ENCODE measurements at regions not wholly inside any gene's neighbourhood (a gene's known extent, or its start where the extent isn't known, plus 50 kb on each side); places are given as distances from the start of the nearest gene placed in this dataset.
A peak's percentile ranks its signal among the peaks of the same experiment; 100 is the strongest.

- WGBS, result 47% methylated on average over 3 of the region's 5 CpGs
- H3K36me3 ChIP-seq (ENCODE audit: control insufficient read depth in 1 of 2, insufficient read depth in 2 of 2, low read depth in 1 of 2, low read length in 2 of 2), result peaks cover 0 to 4% of the 10 kb centered on the region in 2 experiments
Observed at GRCh38 chr12:42742716-42743115, 153.2 kb upstream of the PRICKLE1 start.

GRCh38 chr12:42741771-42742510 lies 152.4 kb upstream of the PRICKLE1 start:
- H3K79me1 ChIP-seq (replicated peaks; ENCODE audit: low read length, poor library complexity, severe bottlenecking), result no peaks in the 10 kb centered on the region
- DNase-seq, result peak; percentile 80
- WGBS, result 11% methylated on average over 6 of the region's 7 CpGs

More at GRCh38 chr12:42742716-42743115, 153.2 kb upstream of the PRICKLE1 start:
- Histone ChIP-seq H2BK5ac (ENCODE audit: low read depth, low read length, poor library complexity, severe bottlenecking) (no peak overlapping the region), H2AK5ac (ENCODE audit: low read length, severe bottlenecking) (peak overlapping the region; percentile 64), H3K14ac (ENCODE audit: low read length in 2 of 2) (no peak overlapping the region), H3K27ac (ENCODE audit: low read length, poor library complexity, severe bottlenecking) (peak overlapping the region; percentile 11), H2BK12ac (ENCODE audit: low read length in 2 of 2) (peak overlapping the region; percentile 18 to 51), H3K9me3 (ENCODE audit: control insufficient read depth, low read length) (peaks cover 13% of the 10 kb centered on the region), H3K4me2 (ENCODE audit: low read length, poor library complexity, severe bottlenecking) (peak overlapping the region; percentile 43), H2BK120ac (ENCODE audit: low read depth, low read length) (no peak overlapping the region), H4K91ac (ENCODE audit: low read length) (no peak overlapping the region), H3K79me1 (replicated peaks; ENCODE audit: low read length, poor library complexity, severe bottlenecking) (no peaks in the 10 kb centered on the region), H2AFZ (ENCODE audit: low read depth, low read length) (no peak overlapping the region), H3K27me3 (ENCODE audit: control insufficient read depth in 1 of 2, insufficient read depth in 1 of 2, low read length in 2 of 2) (no peaks in the 10 kb centered on the region), H3K23ac (ENCODE audit: low read length in 2 of 2) (no peak overlapping the region), H3K4me3 (ENCODE audit: insufficient read depth in 1 of 2, low read depth in 1 of 2, low read length in 2 of 2) (peak overlapping the region in 1 of 2 experiments; percentile 26), H3K18ac (ENCODE audit: low read depth in 1 of 2, low read length in 2 of 2) (peak overlapping the region in 1 of 2 experiments; percentile 5), H3K9ac (ENCODE audit: low read length) (peak overlapping the region; percentile 20), H3K4ac (ENCODE audit: low read depth in 1 of 2, low read length in 2 of 2) (no peak overlapping the region), H2BK15ac (ENCODE audit: low read depth, poor library complexity, severe bottlenecking) (peak overlapping the region; percentile 71), H3K4me1 (ENCODE audit: control insufficient read depth, insufficient read depth, low read depth, low read length) (peaks cover 2% of the 10 kb centered on the region), H4K8ac (ENCODE audit: low read length) (no peak overlapping the region)
- peak; percentile 14 for DNase-seq

DNA sequence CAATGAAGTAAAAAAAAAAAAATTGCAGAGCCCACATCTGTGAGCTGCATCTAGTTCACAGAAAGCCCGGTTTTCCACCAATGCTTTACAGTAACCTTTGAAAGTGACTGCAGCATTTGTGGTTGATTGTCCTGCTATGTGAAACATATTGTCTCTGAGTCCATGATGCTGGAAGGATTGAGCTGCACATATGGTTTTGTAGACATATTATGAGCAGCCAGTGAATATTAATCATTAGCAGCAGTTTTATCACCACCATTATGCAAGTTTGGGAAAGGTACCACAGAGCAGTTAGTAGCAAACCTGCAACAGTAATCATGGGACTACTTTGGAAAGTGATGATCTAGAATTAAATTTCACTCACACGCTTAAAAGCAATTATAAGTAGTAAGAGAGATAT lies 151.5 kb upstream of the PRICKLE1 start:
- no peak for DNase-seq
- H4K8ac ChIP-seq (ENCODE audit: low read length), result no peak overlapping the region
- H2BK120ac ChIP-seq (ENCODE audit: low read depth, low read length), result no peak overlapping the region
- H3K4me1 ChIP-seq (ENCODE audit: control insufficient read depth, insufficient read depth, low read depth, low read length), result peaks cover 2% of the 10 kb centered on the region
- no peak overlapping the region for H2AK5ac ChIP-seq (ENCODE audit: low read length, severe bottlenecking)
- no peaks in the 10 kb centered on the region for H3K27me3 ChIP-seq (ENCODE audit: control insufficient read depth in 1 of 2, insufficient read depth in 1 of 2, low read length in 2 of 2)
- H3K14ac ChIP-seq (ENCODE audit: low read length in 2 of 2), result no peak overlapping the region
- H2BK5ac ChIP-seq (ENCODE audit: low read depth, low read length, poor library complexity, severe bottlenecking), result no peak overlapping the region
- H3K9ac ChIP-seq (ENCODE audit: low read length), result no peak overlapping the region
- H3K4ac ChIP-seq (ENCODE audit: low read depth in 1 of 2, low read length in 2 of 2), result no peak overlapping the region
- no peak overlapping the region for H2AFZ ChIP-seq (ENCODE audit: low read depth, low read length)
- H3K4me2 ChIP-seq (ENCODE audit: low read length, poor library complexity, severe bottlenecking), result no peak overlapping the region
- no peaks in the 10 kb centered on the region for H3K79me1 ChIP-seq (replicated peaks; ENCODE audit: low read length, poor library complexity, severe bottlenecking)
- H4K91ac ChIP-seq (ENCODE audit: low read length), result no peak overlapping the region
- WGBS, result 100% methylated on average over 2 of the region's 2 CpGs
- H3K36me3 ChIP-seq (ENCODE audit: control insufficient read depth in 1 of 2, insufficient read depth in 2 of 2, low read depth in 1 of 2, low read length in 2 of 2), result no peaks in the 10 kb centered on the region
- H3K23ac ChIP-seq (ENCODE audit: low read length in 2 of 2), result no peak overlapping the region
- no peak overlapping the region for H3K4me3 ChIP-seq (ENCODE audit: insufficient read depth in 1 of 2, low read depth in 1 of 2, low read length in 2 of 2)
- H3K27ac ChIP-seq (ENCODE audit: low read length, poor library complexity, severe bottlenecking), result no peak overlapping the region
- H3K9me3 ChIP-seq (ENCODE audit: control insufficient read depth, low read length), result peaks cover 6% of the 10 kb centered on the region
- H2BK15ac ChIP-seq (ENCODE audit: low read depth, poor library complexity, severe bottlenecking), result no peak overlapping the region
- no peak overlapping the region for H2BK12ac ChIP-seq (ENCODE audit: low read length in 2 of 2)
- no peak overlapping the region for H3K18ac ChIP-seq (ENCODE audit: low read depth in 1 of 2, low read length in 2 of 2)

More at GRCh38 chr12:42741771-42742510, 152.4 kb upstream of the PRICKLE1 start:
- no peak overlapping the region for H3K23ac ChIP-seq (ENCODE audit: low read length in 2 of 2)
- no peak overlapping the region for H4K91ac ChIP-seq (ENCODE audit: low read length)
- H2BK5ac ChIP-seq (ENCODE audit: low read depth, low read length, poor library complexity, severe bottlenecking), result no peak overlapping the region
- peak overlapping the region; percentile 27 for H3K27ac ChIP-seq (ENCODE audit: low read length, poor library complexity, severe bottlenecking)
- peaks cover 2% of the 10 kb centered on the region for H3K4me1 ChIP-seq (ENCODE audit: control insufficient read depth, insufficient read depth, low read depth, low read length)
- H3K4me2 ChIP-seq (ENCODE audit: low read length, poor library complexity, severe bottlenecking), result no peak overlapping the region
- H3K18ac ChIP-seq (ENCODE audit: low read depth in 1 of 2, low read length in 2 of 2), result no peak overlapping the region
- H2AK5ac ChIP-seq (ENCODE audit: low read length, severe bottlenecking), result no peak overlapping the region
- no peak overlapping the region for H4K8ac ChIP-seq (ENCODE audit: low read length)
- no peak overlapping the region for H2BK120ac ChIP-seq (ENCODE audit: low read depth, low read length)
- no peak overlapping the region for H3K4ac ChIP-seq (ENCODE audit: low read depth in 1 of 2, low read length in 2 of 2)
- peaks cover 13% of the 10 kb centered on the region for H3K9me3 ChIP-seq (ENCODE audit: control insufficient read depth, low read length)
- no peak overlapping the region for H2BK12ac ChIP-seq (ENCODE audit: low read length in 2 of 2)
- no peak overlapping the region for H3K14ac ChIP-seq (ENCODE audit: low read length in 2 of 2)
- H3K36me3 ChIP-seq (ENCODE audit: control insufficient read depth in 1 of 2, insufficient read depth in 2 of 2, low read depth in 1 of 2, low read length in 2 of 2), result peaks cover 0 to 4% of the 10 kb centered on the region in 2 experiments
- H2BK15ac ChIP-seq (ENCODE audit: low read depth, poor library complexity, severe bottlenecking), result no peak overlapping the region
- peak overlapping the region; percentile 20 for H3K9ac ChIP-seq (ENCODE audit: low read length)
- H2AFZ ChIP-seq (ENCODE audit: low read depth, low read length), result no peak overlapping the region
- H3K27me3 ChIP-seq (ENCODE audit: control insufficient read depth in 1 of 2, insufficient read depth in 1 of 2, low read length in 2 of 2), result no peaks in the 10 kb centered on the region
- H3K4me3 ChIP-seq (ENCODE audit: insufficient read depth in 1 of 2, low read depth in 1 of 2, low read length in 2 of 2), result peak overlapping the region in 1 of 2 experiments; percentile 26

GRCh38 chr12:42737398-42737797 lies 147.9 kb upstream of the PRICKLE1 start:
- Histone ChIP-seq H3K9ac (ENCODE audit: low read length) (no peak overlapping the region), H3K14ac (ENCODE audit: low read length in 2 of 2) (no peak overlapping the region), H2BK12ac (ENCODE audit: low read length in 2 of 2) (no peak overlapping the region), H2AFZ (ENCODE audit: low read depth, low read length) (no peak overlapping the region), H3K36me3 (ENCODE audit: control insufficient read depth in 1 of 2, insufficient read depth in 2 of 2, low read depth in 1 of 2, low read length in 2 of 2) (no peaks in the 10 kb centered on the region), H3K4ac (ENCODE audit: low read depth in 1 of 2, low read length in 2 of 2) (no peak overlapping the region), H4K91ac (ENCODE audit: low read length) (no peak overlapping the region), H4K8ac (ENCODE audit: low read length) (no peak overlapping the region), H3K27me3 (ENCODE audit: control insufficient read depth in 1 of 2, insufficient read depth in 1 of 2, low read length in 2 of 2) (no peaks in the 10 kb centered on the region), H2BK15ac (ENCODE audit: low read depth, poor library complexity, severe bottlenecking) (no peak overlapping the region), H3K79me1 (replicated peaks; ENCODE audit: low read length, poor library complexity, severe bottlenecking) (no peaks in the 10 kb centered on the region), H3K4me3 (ENCODE audit: insufficient read depth in 1 of 2, low read depth in 1 of 2, low read length in 2 of 2) (no peak overlapping the region), H2BK120ac (ENCODE audit: low read depth, low read length) (no peak overlapping the region), H2BK5ac (ENCODE audit: low read depth, low read length, poor library complexity, severe bottlenecking) (no peak overlapping the region), H3K4me1 (ENCODE audit: control insufficient read depth, insufficient read depth, low read depth, low read length) (no peaks in the 10 kb centered on the region), H3K9me3 (ENCODE audit: control insufficient read depth, low read length) (no peaks in the 10 kb centered on the region), H3K4me2 (ENCODE audit: low read length, poor library complexity, severe bottlenecking) (no peak overlapping the region), H3K23ac (ENCODE audit: low read length in 2 of 2) (no peak overlapping the region), H3K27ac (ENCODE audit: low read length, poor library complexity, severe bottlenecking) (no peak overlapping the region), H3K18ac (ENCODE audit: low read depth in 1 of 2, low read length in 2 of 2) (no peak overlapping the region), H2AK5ac (ENCODE audit: low read length, severe bottlenecking) (no peak overlapping the region)
- 96% methylated on average over 2 of the region's 3 CpGs for WGBS
- no peak for DNase-seq
